Gastrocnemius medialis (tissue), 4 donors: ENCODE measurements at regions not wholly inside any gene's neighbourhood (a gene's known extent, or its start where the extent isn't known, plus 50 kb on each side); places are given as distances from the start of the nearest gene placed in this dataset.

Experiments used
- POLR2A ChIP-seq, 2 donors: fragments of 450-650 bp; IDR thresholded peaks; one replicate each; pipeline ENCODE4 v1.6.1; 2017; ENCODE audit warnings: antibody characterized with exemption in 2 of 2, mild to moderate bottlenecking in 2 of 2, moderate library complexity in 2 of 2
- TF ChIP-seq, protein P1 (sequence below), 5 experiments: fragments of 450-650 bp in 3 of 5; fragments of 200-600 bp in 2 of 5; sonication (generic) in 2 of 5; IDR thresholded peaks in 4 of 5; conservative IDR thresholded peaks in 1 of 5; 1 replicate in 4 of 5; 2 replicates in 1 of 5; pipeline ENCODE4 v1.5.1; 2016 to 2019; ENCODE audit warnings: antibody characterized with exemption in 5 of 5, mild to moderate bottlenecking in 3 of 5, moderate library complexity in 3 of 5

- TF ChIP-seq POLR2A (IDR thresholded peaks at IDR 0.05): no peak
- TF ChIP-seq, protein P1, sequence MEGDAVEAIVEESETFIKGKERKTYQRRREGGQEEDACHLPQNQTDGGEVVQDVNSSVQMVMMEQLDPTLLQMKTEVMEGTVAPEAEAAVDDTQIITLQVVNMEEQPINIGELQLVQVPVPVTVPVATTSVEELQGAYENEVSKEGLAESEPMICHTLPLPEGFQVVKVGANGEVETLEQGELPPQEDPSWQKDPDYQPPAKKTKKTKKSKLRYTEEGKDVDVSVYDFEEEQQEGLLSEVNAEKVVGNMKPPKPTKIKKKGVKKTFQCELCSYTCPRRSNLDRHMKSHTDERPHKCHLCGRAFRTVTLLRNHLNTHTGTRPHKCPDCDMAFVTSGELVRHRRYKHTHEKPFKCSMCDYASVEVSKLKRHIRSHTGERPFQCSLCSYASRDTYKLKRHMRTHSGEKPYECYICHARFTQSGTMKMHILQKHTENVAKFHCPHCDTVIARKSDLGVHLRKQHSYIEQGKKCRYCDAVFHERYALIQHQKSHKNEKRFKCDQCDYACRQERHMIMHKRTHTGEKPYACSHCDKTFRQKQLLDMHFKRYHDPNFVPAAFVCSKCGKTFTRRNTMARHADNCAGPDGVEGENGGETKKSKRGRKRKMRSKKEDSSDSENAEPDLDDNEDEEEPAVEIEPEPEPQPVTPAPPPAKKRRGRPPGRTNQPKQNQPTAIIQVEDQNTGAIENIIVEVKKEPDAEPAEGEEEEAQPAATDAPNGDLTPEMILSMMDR (IDR thresholded peaks at IDR 0.05 in 4 of 5, conservative IDR thresholded peaks at IDR 0.05 in 1 of 5): no peak
These were observed 856.9 kb upstream of the FRG1 start for GRCh38 chr4:189083769-189084168.
